GM18517 (cell line): ENCODE measurements at regions not wholly inside any gene's neighbourhood (a gene's known extent, or its start where the extent isn't known, plus 50 kb on each side); places are given as distances from the start of the nearest gene placed in this dataset.
"Not testable (repeated sequence)": the region's sequence is repeated elsewhere in the genome, so short reads cannot be mapped to it uniquely, and the experiment has no call there.

Source experiments
- ATAC-seq: cut with Tn5 transposase; IDR thresholded peaks from one replicate; pipeline ENCODE4 v1.9.1; 2021; ENCODE audit warnings: mild to moderate bottlenecking, moderate library complexity; ENCODE audit not compliant: unreplicated experiment

- no peak for ATAC-seq
These were observed 222.4 kb upstream of the UBL3 start for GRCh38 chr13:30072818-30073186.

GRCh38 chr13:30071969-30072817, 221.8 kb upstream of the UBL3 start:
- ATAC-seq = no peak

GRCh38 chr13:30065181-30065580, 214.8 kb upstream of the UBL3 start:
- no peak for ATAC-seq

GRCh38 chr13:30063892-30064291, 213.5 kb upstream of the UBL3 start:
- ATAC-seq = no peak

- ATAC-seq = no peak
These were observed 210.8 kb upstream of the UBL3 start for GRCh38 chr13:30061217-30061616.

- no peak for ATAC-seq
These were observed 208.0 kb upstream of the UBL3 start for GRCh38 chr13:30058429-30058828.

- not testable (repeated sequence) for ATAC-seq
These were observed 204.1 kb upstream of the UBL3 start for GRCh38 chr13:30054546-30054945.

GRCh38 chr13:30053939-30054338, 203.5 kb upstream of the UBL3 start:
- no peak for ATAC-seq

GRCh38 chr13:30052120-30052519, 201.7 kb upstream of the UBL3 start:
- ATAC-seq = no peak

GRCh38 chr13:30051531-30052060, 201.2 kb upstream of the UBL3 start:
- ATAC-seq = no peak

GRCh38 chr13:30049692-30050091, 199.3 kb upstream of the UBL3 start:
- no peak for ATAC-seq

- no peak for ATAC-seq
These were observed 196.9 kb upstream of the UBL3 start for GRCh38 chr13:30047154-30047874.

- ATAC-seq = no peak
These were observed 195.7 kb upstream of the UBL3 start for GRCh38 chr13:30045916-30046704.

- ATAC-seq = no peak
These were observed 194.5 kb upstream of the UBL3 start for GRCh38 chr13:30044932-30045331.

- no peak for ATAC-seq
These were observed 193.2 kb upstream of the UBL3 start for GRCh38 chr13:30043631-30043925.

GRCh38 chr13:30042891-30043630, 192.6 kb upstream of the UBL3 start:
- ATAC-seq = no peak

GRCh38 chr13:30042272-30042671, 191.9 kb upstream of the UBL3 start:
- no peak for ATAC-seq

- ATAC-seq = no peak
These were observed 189.1 kb upstream of the UBL3 start for GRCh38 chr13:30039511-30039911.

GRCh38 chr13:30038884-30039283, 188.5 kb upstream of the UBL3 start:
- ATAC-seq = no peak

GRCh38 chr13:30037766-30038165, 187.3 kb upstream of the UBL3 start:
- ATAC-seq = no peak

- no peak for ATAC-seq
These were observed 186.9 kb upstream of the UBL3 start for GRCh38 chr13:30037306-30037705.
